Endothelial cell of umbilical vein (primary cell): ENCODE measurements at regions not wholly inside any gene's neighbourhood (a gene's known extent, or its start where the extent isn't known, plus 50 kb on each side); places are given as distances from the start of the nearest gene placed in this dataset.

ENCODE experiments used
- BruUV-seq: library from RNA; stranded (reverse); fragments of 400-500 nt; replicated peaks from 2 replicates; lab custom pipeline; 2021; lab: Mats Ljungman, UMichigan
- CTCF ChIA-PET: fragments of 300-600, 350-600 bp; sonication (Branson Sonifier 250); formaldehyde crosslinking; loops from one replicate; lab custom pipeline; 2021; ENCODE audit warnings: antibody characterized with exemption, inconsistent platforms; lab: Charles Lee
- POLR2A ChIA-PET: fragments of 300-600, 350-600 bp; sonication (Branson Sonifier 250); formaldehyde crosslinking; loops from one replicate; lab custom pipeline; 2021; ENCODE audit warnings: antibody characterized with exemption, inconsistent platforms; lab: Charles Lee
- DNase-seq: peaks from one replicate; pipeline ENCODE4 v3.0.0-alpha.2; 2011; ENCODE audit warnings: low read depth, low spot score
- FAIRE-seq: peaks from 2 replicates; lab custom pipeline; 2011; peaks lifted over from hg19 to GRCh38; lab: Jason Lieb, UNC
- H2AFZ ChIP-seq: 2 replicates; pipeline ENCODE4 v1.6.0; 2012; ENCODE audit warnings: low read depth, low read length, control low read depth, inconsistent platforms
- H3K27ac ChIP-seq: 2 replicates; pipeline ENCODE4 v1.5.1; 2011; ENCODE audit warnings: low read depth, mild to moderate bottlenecking, control low read depth, low read length, moderate library complexity; ENCODE audit not compliant: insufficient read depth
- H3K27me3 ChIP-seq, 2 experiments: 2 replicates each; pipeline versions ENCODE4 v1.6.0 to v1.6.1; 2011; ENCODE audit warnings: low read length in 2 of 2, mixed read lengths in 1 of 2; ENCODE audit not compliant: control insufficient read depth in 2 of 2, insufficient read depth in 2 of 2
- H3K36me3 ChIP-seq, 2 experiments: 2 replicates in 1 of 2; 3 replicates in 1 of 2; pipeline ENCODE4 v1.5.1; 2011; ENCODE audit warnings: low read length in 2 of 2, mild to moderate bottlenecking in 1 of 2, moderate library complexity in 1 of 2; ENCODE audit not compliant: control insufficient read depth in 2 of 2, insufficient read depth in 2 of 2; ENCODE audit errors: extremely low read depth in 1 of 2
- H3K4me1 ChIP-seq: 3 replicates; pipeline ENCODE4 v1.5.1; 2011; ENCODE audit warnings: mild to moderate bottlenecking, low read length; ENCODE audit not compliant: control insufficient read depth, insufficient read depth; ENCODE audit errors: extremely low read depth
- H3K4me2 ChIP-seq: 2 replicates; pipeline ENCODE4 v1.6.1; 2011; ENCODE audit warnings: low read length, control low read depth, mixed read lengths; ENCODE audit not compliant: insufficient read depth
- H3K4me3 ChIP-seq, 3 experiments: fragments of 200-600 bp in 1 of 3; sonication (generic), shearing (Covaris generic) in 1 of 3; replicated peaks in 1 of 3; 2 replicates each; pipeline ENCODE4 v1.5.1; 2011 to 2016; ENCODE audit warnings: control low read depth in 3 of 3, low read length in 3 of 3, mild to moderate bottlenecking in 2 of 3, inconsistent platforms in 1 of 3, low read depth in 1 of 3, moderate library complexity in 1 of 3; ENCODE audit not compliant: insufficient read depth in 1 of 3
- H3K79me2 ChIP-seq: 2 replicates; pipeline ENCODE4 v1.6.0; 2012; ENCODE audit warnings: low read length, inconsistent platforms; ENCODE audit not compliant: control insufficient read depth, insufficient read depth
- H3K9ac ChIP-seq: replicated peaks from 2 replicates; pipeline ENCODE3; 2011; ENCODE audit warnings: low read length, control low read depth; ENCODE audit not compliant: insufficient read depth; ENCODE audit errors: extremely low read depth
- H3K9me1 ChIP-seq: replicated peaks from 3 replicates; pipeline ENCODE4 v1.6.0; 2011; ENCODE audit warnings: mild to moderate bottlenecking, low read length; ENCODE audit not compliant: control insufficient read depth, insufficient read depth; ENCODE audit errors: extremely low read depth
- H3K9me3 ChIP-seq: replicated peaks from 2 replicates; pipeline ENCODE4 v1.5.1; 2012; ENCODE audit warnings: low read length, inconsistent platforms; ENCODE audit not compliant: control insufficient read depth, insufficient read depth
- H4K20me1 ChIP-seq: replicated peaks from 2 replicates; pipeline ENCODE3; 2011; ENCODE audit warnings: mild to moderate bottlenecking, low read length; ENCODE audit not compliant: control insufficient read depth, insufficient read depth; ENCODE audit errors: extremely low read depth
- CTCF ChIP-seq, 2 donors: IDR thresholded peaks; 1 replicate in 1 of 2; 2 replicates in 1 of 2; pipeline ENCODE4 v1.5.1; 2011; ENCODE audit warnings: low read length in 2 of 2, mild to moderate bottlenecking in 2 of 2, moderate library complexity in 2 of 2, control low read depth in 1 of 2, inconsistent platforms in 1 of 2, low read depth in 1 of 2; ENCODE audit not compliant: insufficient read depth in 1 of 2; ENCODE audit errors: extremely low read depth in 1 of 2
- EZH2 ChIP-seq: IDR thresholded peaks from 2 replicates; pipeline ENCODE4 v1.6.1; 2012; ENCODE audit warnings: borderline replicate concordance, low read depth, mild to moderate bottlenecking, moderate library complexity, low read length, inconsistent platforms; ENCODE audit not compliant: severe bottlenecking
- FOS ChIP-seq: IDR thresholded peaks from 2 replicates; pipeline ENCODE4 v1.6.1; 2011; ENCODE audit warnings: mild to moderate bottlenecking, low read length, moderate library complexity, borderline replicate concordance; ENCODE audit not compliant: insufficient read depth
- GATA2 ChIP-seq: IDR thresholded peaks from 2 replicates; pipeline ENCODE4 v1.7.0; 2011; ENCODE audit warnings: low read depth, mild to moderate bottlenecking, moderate library complexity, mixed read lengths, low read length; ENCODE audit not compliant: insufficient read length, insufficient read depth
- JUN ChIP-seq: IDR thresholded peaks from 2 replicates; pipeline ENCODE4 v1.6.1; 2011; ENCODE audit warnings: borderline replicate concordance, low read depth; ENCODE audit not compliant: insufficient read length, insufficient read depth
- MAX ChIP-seq: IDR thresholded peaks from 2 replicates; pipeline ENCODE4 v1.6.1; 2011; ENCODE audit not compliant: insufficient read depth, insufficient read length
- MYC ChIP-seq: IDR thresholded peaks from one replicate; pipeline ENCODE4 v1.6.1; 2011; ENCODE audit warnings: mild to moderate bottlenecking, low read depth, low read length
- POLR2A ChIP-seq: IDR thresholded peaks from 2 replicates; pipeline ENCODE4 v1.6.1; 2012; ENCODE audit warnings: low read depth, mild to moderate bottlenecking, control low read depth, low read length
- POLR2AphosphoS5 ChIP-seq: IDR thresholded peaks from 2 replicates; pipeline ENCODE4 v1.6.1; 2012; ENCODE audit warnings: low read depth, mild to moderate bottlenecking, control low read depth, low read length, moderate library complexity; ENCODE audit not compliant: insufficient read depth
- dilution Hi-C: fragments of 300-500 bp; cut with MboI; formaldehyde crosslinking; loops from one replicate; pipeline ENCODE4 v1.15.0; 2019; ENCODE audit warnings: low sequenced_read_pairs; ENCODE audit not compliant: extremely low pct_ligation_motif_present
- intact Hi-C: fragments of 100-400 bp; cut with micrococcal nuclease; formaldehyde crosslinking; loops from one replicate; pipeline ENCODE4 v1.10.0; 2022

- Histone ChIP-seq H3K27me3 (no peaks in the 10 kb centered on the region), H3K4me1 (no peaks in the 10 kb centered on the region), H3K4me2 (no peak overlapping the region), H4K20me1 (no peaks in the 10 kb centered on the region), H2AFZ (no peak overlapping the region), H3K36me3 (no peaks in the 10 kb centered on the region), H3K4me3 (no peak overlapping the region), H3K27ac (no peak overlapping the region), H3K9me3 (no peaks in the 10 kb centered on the region), H3K9ac (no peak overlapping the region), H3K9me1 (no peaks in the 10 kb centered on the region), H3K79me2 (no peaks in the 10 kb centered on the region)
- DNase-seq = no peak
- no peak for FAIRE-seq
- TF ChIP-seq POLR2AphosphoS5 = no peak
- no peak for TF ChIP-seq MYC
- TF ChIP-seq GATA2 = no peak
- no peak for TF ChIP-seq JUN
- no peak for TF ChIP-seq MAX
- no peak for TF ChIP-seq POLR2A
- TF ChIP-seq CTCF (IDR thresholded peaks at IDR 0.05; ENCODE audit: extremely low read depth in 1 of 2, insufficient read depth in 1 of 2, low read depth in 1 of 2, low read length in 2 of 2) = no peak
- no peak for TF ChIP-seq EZH2
- TF ChIP-seq FOS = no peak
- dilution Hi-C loops = no loop called here
- POLR2A ChIA-PET = no interaction called here
- intact Hi-C loops = no loop called here
- BruUV-seq = no TSS peak
- CTCF ChIA-PET = interaction anchor here (1.4 to 2.8 kb wide), 3 partner anchors 9 to 12 kb away, joined by 4 to 8 read pairs (median 5); no protein-coding TSS in a partner anchor
Observed at GRCh38 chr7:10205696-10206095, 768.0 kb upstream of the PHF14 start.
